Caco-2 (cell line): ENCODE measurements at regions not wholly inside any gene's neighbourhood (a gene's known extent, or its start where the extent isn't known, plus 50 kb on each side); places are given as distances from the start of the nearest gene placed in this dataset.

Source experiments
- BruUV-seq: library from RNA; stranded (reverse); fragments of 400-500 nt; replicated peaks from 2 replicates; lab custom pipeline; 2021; lab: Mats Ljungman, UMichigan
- CTCF ChIA-PET: fragments of 300-600 bp; sonication (Branson Sonifier 250); formaldehyde crosslinking; loops from one replicate; lab custom pipeline; 2022; ENCODE audit warnings: antibody characterized with exemption; lab: Charles Lee
- POLR2A ChIA-PET: fragments of 300-600 bp; sonication (Branson Sonifier 250); formaldehyde crosslinking; loops from one replicate; lab custom pipeline; 2022; ENCODE audit warnings: antibody characterized with exemption; lab: Charles Lee
- DNase-seq, 2 experiments: peaks; one replicate each; pipeline versions ENCODE4 v3.0.0 to v3.0.0-alpha.2; 2020 to 2022
- H3K27me3 ChIP-seq: replicated peaks from 2 replicates; pipeline ENCODE4 v1.6.0; 2011; ENCODE audit warnings: low read length; ENCODE audit not compliant: control insufficient read depth, insufficient read depth
- H3K36me3 ChIP-seq: 2 replicates; pipeline ENCODE4 v1.5.1; 2011; ENCODE audit warnings: low read length; ENCODE audit not compliant: control insufficient read depth, insufficient read depth
- H3K4me1 ChIP-seq: fragments of 250-450 bp; sonication (Bioruptor Pico); 2 replicates; pipeline ENCODE4 v1.5.1; 2020; ENCODE audit warnings: mild to moderate bottlenecking
- H3K4me3 ChIP-seq: 2 replicates; pipeline ENCODE4 v1.5.1; 2011; ENCODE audit warnings: low read depth, mild to moderate bottlenecking, control low read depth, low read length
- H3K9me3 ChIP-seq: fragments of 250-450 bp; sonication (Bioruptor Pico); 2 replicates; pipeline ENCODE4 v1.5.1; 2020; ENCODE audit warnings: mild to moderate bottlenecking, moderate library complexity
- H3K27ac Mint-ChIP-seq: one replicate; pipeline ENCODE4 v1.8.0; 2022; ENCODE audit warnings: mixed read lengths; ENCODE audit not compliant: unreplicated experiment
- H3K27me3 Mint-ChIP-seq: one replicate; pipeline ENCODE4 v1.8.0; 2022; ENCODE audit warnings: mixed read lengths; ENCODE audit not compliant: insufficient read depth, unreplicated experiment
- H3K36me3 Mint-ChIP-seq: one replicate; pipeline ENCODE4 v1.8.0; 2022; ENCODE audit warnings: mild to moderate bottlenecking, mixed read lengths; ENCODE audit not compliant: insufficient read depth, unreplicated experiment
- H3K4me1 Mint-ChIP-seq: one replicate; pipeline ENCODE4 v1.8.0; 2022; ENCODE audit warnings: low read depth, mixed read lengths; ENCODE audit not compliant: unreplicated experiment
- H3K4me3 Mint-ChIP-seq: one replicate; pipeline ENCODE4 v1.8.0; 2022; ENCODE audit warnings: mild to moderate bottlenecking, moderate library complexity, mixed read lengths; ENCODE audit not compliant: unreplicated experiment
- H3K9me3 Mint-ChIP-seq: one replicate; pipeline ENCODE4 v1.8.0; 2022; ENCODE audit warnings: mixed read lengths; ENCODE audit not compliant: unreplicated experiment
- CTCF ChIP-seq, 2 experiments: fragments of 200-600 bp in 1 of 2; IDR thresholded peaks; 1 replicate in 1 of 2; 2 replicates in 1 of 2; pipeline versions ENCODE4 v1.5.1 to v1.8.0; 2011 to 2022; ENCODE audit warnings: antibody characterized with exemption in 1 of 2, control low read depth in 1 of 2, inconsistent platforms in 1 of 2, low read depth in 1 of 2, low read length in 1 of 2, mild to moderate bottlenecking in 1 of 2, moderate library complexity in 1 of 2; ENCODE audit not compliant: insufficient read depth in 1 of 2, severe bottlenecking in 1 of 2, unreplicated experiment in 1 of 2
- intact Hi-C: fragments of 100-400 bp; cut with micrococcal nuclease; formaldehyde crosslinking; loops from one replicate; pipeline ENCODE4 v1.10.0; 2022; ENCODE audit not compliant: unreplicated experiment

GRCh38 chr20:50309280-50309763, 118.7 kb downstream of the CEBPB start:
- Histone ChIP-seq H3K36me3 (no peaks in the 10 kb centered on the region), H3K4me3 (no peak overlapping the region), H3K27me3 (no peaks in the 10 kb centered on the region), H3K4me1 (peaks cover 28% of the 10 kb centered on the region), H3K9me3 (no peaks in the 10 kb centered on the region)
- no peak for TF ChIP-seq CTCF (IDR thresholded peaks at IDR 0.05; ENCODE audit: insufficient read depth in 1 of 2, low read depth in 1 of 2, low read length in 1 of 2, severe bottlenecking in 1 of 2, unreplicated experiment in 1 of 2)
- H3K4me1 Mint-ChIP-seq: peaks cover 23% of the 10 kb centered on the region
- H3K4me3 Mint-ChIP-seq: no peak overlapping the region
- POLR2A ChIA-PET: no interaction called here
- DNase-seq: no peak
- CTCF ChIA-PET: interaction anchor here (1.3 kb wide), 1 partner anchor 30 kb away, joined by 3 read pairs; no protein-coding TSS in a partner anchor
- peaks cover 6% of the 10 kb centered on the region for H3K9me3 Mint-ChIP-seq
- no peaks in the 10 kb centered on the region for H3K36me3 Mint-ChIP-seq
- peak overlapping the region; percentile 26 for H3K27ac Mint-ChIP-seq
- intact Hi-C loops: no loop called here
- BruUV-seq: no TSS peak
- H3K27me3 Mint-ChIP-seq: no peaks in the 10 kb centered on the region

- Mint-ChIP-seq H3K27ac (peak overlapping the region; percentile 26), H3K9me3 (peaks cover 6% of the 10 kb centered on the region), H3K4me1 (peaks cover 23% of the 10 kb centered on the region), H3K4me3 (no peak overlapping the region), H3K36me3 (no peaks in the 10 kb centered on the region), H3K27me3 (no peaks in the 10 kb centered on the region)
- DNase-seq: no peak
- ChIA-PET POLR2A (no interaction called here), CTCF (interaction anchor here (1.3 kb wide), 1 partner anchor 29 kb away, joined by 3 read pairs; no protein-coding TSS in a partner anchor)
- Histone ChIP-seq H3K27me3 (no peaks in the 10 kb centered on the region), H3K4me1 (peaks cover 28% of the 10 kb centered on the region), H3K36me3 (no peaks in the 10 kb centered on the region), H3K4me3 (no peak overlapping the region), H3K9me3 (no peaks in the 10 kb centered on the region)
- TF ChIP-seq CTCF (IDR thresholded peaks at IDR 0.05; ENCODE audit: insufficient read depth in 1 of 2, low read depth in 1 of 2, low read length in 1 of 2, severe bottlenecking in 1 of 2, unreplicated experiment in 1 of 2): no peak
- intact Hi-C loops: no loop called here
- BruUV-seq: no TSS peak
These were observed 119.4 kb downstream of the CEBPB start for GRCh38 chr20:50309764-50310672.

- no peak for DNase-seq
- H3K27ac Mint-ChIP-seq: peak overlapping the region; percentile 16
- Histone ChIP-seq H3K36me3 (no peaks in the 10 kb centered on the region), H3K4me1 (peaks cover 23% of the 10 kb centered on the region), H3K9me3 (no peaks in the 10 kb centered on the region), H3K4me3 (no peak overlapping the region), H3K27me3 (no peaks in the 10 kb centered on the region)
- H3K27me3 Mint-ChIP-seq: no peaks in the 10 kb centered on the region
- no peak for TF ChIP-seq CTCF (IDR thresholded peaks at IDR 0.05; ENCODE audit: insufficient read depth in 1 of 2, low read depth in 1 of 2, low read length in 1 of 2, severe bottlenecking in 1 of 2, unreplicated experiment in 1 of 2)
- H3K4me1 Mint-ChIP-seq: peaks cover 22% of the 10 kb centered on the region
- no TSS peak for BruUV-seq
- intact Hi-C loops: no loop called here
- ChIA-PET CTCF (interaction anchor here (1.3 kb wide), 1 partner anchor 29 kb away, joined by 3 read pairs; no protein-coding TSS in a partner anchor), POLR2A (no interaction called here)
- no peaks in the 10 kb centered on the region for H3K36me3 Mint-ChIP-seq
- H3K9me3 Mint-ChIP-seq: peaks cover 6% of the 10 kb centered on the region
- no peak overlapping the region for H3K4me3 Mint-ChIP-seq
These were observed 120.0 kb downstream of the CEBPB start for GRCh38 chr20:50310673-50311051.
